HepG2 (cell line): ENCODE measurements at regions not wholly inside any gene's neighbourhood (a gene's known extent, or its start where the extent isn't known, plus 50 kb on each side); places are given as distances from the start of the nearest gene placed in this dataset.

Source experiments
- ATAC-seq: fragments of 200-7000 bp; cut with Tn5 transposase; 3 replicates; pipeline ENCODE4 v1.9.1; 2020; ENCODE audit warnings: mild to moderate bottlenecking, moderate library complexity
- BruUV-seq: library from RNA; stranded (reverse); fragments of 400-500 nt; replicated peaks from 2 replicates; lab custom pipeline; 2021; lab: Mats Ljungman, UMichigan
- CTCF ChIA-PET: fragments of 300-600 bp; formaldehyde crosslinking; extraction: SDS; loops from one replicate; lab custom pipeline; 2021; ENCODE audit warnings: low total read pairs, inconsistent platforms, low intra/inter-chr PET ratio; lab: Yijun Ruan, JAX
- POLR2A ChIA-PET: fragments of 350-600 bp; sonication (Branson Sonifier 250); formaldehyde crosslinking; loops from one replicate; lab custom pipeline; 2020; ENCODE audit warnings: antibody characterized with exemption, inconsistent platforms; lab: Yijun Ruan, JAX
- DNase-seq: peaks from one replicate; pipeline ENCODE4 v3.0.0-alpha.2; 2015; ENCODE audit warnings: low spot score
- FAIRE-seq: peaks from 3 replicates; lab custom pipeline; 2011; peaks lifted over from hg19 to GRCh38; lab: Jason Lieb, UNC
- H2AFZ ChIP-seq: one replicate; pipeline ENCODE4 v1.6.1; 2011; ENCODE audit warnings: low read length, inconsistent platforms
- H3K27ac ChIP-seq: fragments of 300-600 bp; 3 replicates; pipeline ENCODE4 v1.8.0; 2011; ENCODE audit warnings: mixed run types, mild to moderate bottlenecking, mixed read lengths, low read length, inconsistent platforms; ENCODE audit not compliant: insufficient read depth; ENCODE audit errors: extremely low read length
- H3K27me3 ChIP-seq, 2 experiments: fragments of 200-600 bp in 1 of 2; 2 replicates in 1 of 2; 3 replicates in 1 of 2; pipeline versions ENCODE4 v1.6.0 to v1.8.0; 2011; ENCODE audit warnings: low read length in 2 of 2, mild to moderate bottlenecking in 2 of 2, moderate library complexity in 2 of 2, inconsistent platforms in 1 of 2; ENCODE audit not compliant: insufficient read depth in 2 of 2, control insufficient read depth in 1 of 2
- H3K36me3 ChIP-seq, 2 experiments: fragments of 200-600 bp in 1 of 2; replicated peaks in 1 of 2; 2 replicates in 1 of 2; 3 replicates in 1 of 2; pipeline versions ENCODE4 v1.5.1 to v1.8.0; 2011; ENCODE audit warnings: low read length in 2 of 2, inconsistent platforms in 1 of 2; ENCODE audit not compliant: insufficient read depth in 2 of 2, control insufficient read depth in 1 of 2
- H3K4me1 ChIP-seq: 2 replicates; pipeline ENCODE4 v1.5.1; 2012; ENCODE audit warnings: low read length, inconsistent platforms; ENCODE audit not compliant: insufficient read depth
- H3K4me2 ChIP-seq: 2 replicates; pipeline ENCODE4 v1.6.0; 2011; ENCODE audit warnings: low read depth, low read length, inconsistent platforms
- H3K4me3 ChIP-seq, 3 experiments: fragments of 200-600 bp in 1 of 3; sonication (generic), shearing (Covaris generic) in 1 of 3; replicated peaks in 1 of 3; 2 replicates each; pipeline ENCODE4 v1.5.1; 2011 to 2016; ENCODE audit warnings: low read length in 3 of 3, inconsistent platforms in 2 of 3, low read depth in 2 of 3, mild to moderate bottlenecking in 2 of 3, control low read depth in 1 of 3, mixed read lengths in 1 of 3; ENCODE audit not compliant: insufficient read depth in 1 of 3
- H3K79me2 ChIP-seq: one replicate; pipeline ENCODE4 v1.6.1; 2011; ENCODE audit warnings: low read length, inconsistent platforms; ENCODE audit not compliant: insufficient read depth
- H3K9ac ChIP-seq: 2 replicates; pipeline ENCODE4 v1.6.0; 2011; ENCODE audit warnings: mild to moderate bottlenecking, low read depth, low read length, inconsistent platforms; ENCODE audit not compliant: insufficient read depth
- H3K9me3 ChIP-seq: 2 replicates; pipeline ENCODE4 v1.5.1; 2012; ENCODE audit warnings: mild to moderate bottlenecking, low read length
- H4K20me1 ChIP-seq: 2 replicates; pipeline ENCODE4 v1.6.0; 2011; ENCODE audit warnings: inconsistent platforms, mild to moderate bottlenecking, low read length, moderate library complexity; ENCODE audit not compliant: insufficient read depth
- HMGXB3 ChIP-seq: sonication (generic); formaldehyde crosslinking; IDR thresholded peaks from 2 replicates; pipeline ENCODE4 v1.4.0; 2020; ENCODE audit warnings: missing genetic modification reagents, borderline replicate concordance
- RNF2 ChIP-seq: fragments of 450-650 bp; conservative IDR thresholded peaks from 2 replicates; pipeline ENCODE4 v1.6.1; 2016; ENCODE audit warnings: low read depth
- SMAD9 ChIP-seq: sonication (generic); formaldehyde crosslinking; IDR thresholded peaks from 2 replicates; pipeline ENCODE4 v1.5.1; 2020; ENCODE audit warnings: mild to moderate bottlenecking, missing genetic modification reagents
- ZNF280D ChIP-seq: sonication (generic); formaldehyde crosslinking; IDR thresholded peaks from 2 replicates; pipeline ENCODE4 v1.5.1; 2020; ENCODE audit warnings: mild to moderate bottlenecking, missing genetic modification reagents
- ZNF883 ChIP-seq: sonication (generic); formaldehyde crosslinking; IDR thresholded peaks from 2 replicates; pipeline ENCODE4 v1.5.1; 2020; ENCODE audit warnings: mild to moderate bottlenecking, missing genetic modification reagents; ENCODE audit errors: not compliant biosample characterization
- WGBS: methylation state at CpG from one replicate; pipeline ENCODE4 v1.1.6; 2017; ENCODE audit warnings: low lambda C conversion rate; 5-methylcytosine and 5-hydroxymethylcytosine counted together
- in situ Hi-C: cut with HindIII; loops from 2 replicates; pipeline ENCODE4 v1.10.0; 2017; ENCODE audit warnings: low pct_unique_long_range_greater_than_20kb; ENCODE audit not compliant: extremely low pct_ligation_motif_present
- intact Hi-C: fragments of 100-400 bp; cut with micrococcal nuclease; formaldehyde crosslinking; loops from one replicate; pipeline ENCODE4 v1.10.0; 2022; ENCODE audit not compliant: unreplicated experiment

GRCh38 chr3:45319231-45319995 lies 69.0 kb upstream of the LARS2 start:
- peaks cover 3 to 32% of the 10 kb centered on the region in 2 experiments for H3K27me3 ChIP-seq
- in situ Hi-C loops (no loop called here), intact Hi-C loops (no loop called here)
- ATAC-seq (no peak), FAIRE-seq (no peak), DNase-seq (no peak)
- no peaks in the 10 kb centered on the region for H3K79me2 ChIP-seq
- H3K9ac ChIP-seq: no peak overlapping the region
- no TSS peak for BruUV-seq
- no peak for TF ChIP-seq RNF2
- no peak for TF ChIP-seq HMGXB3 (CRISPR knock-in tag)
- no peak for TF ChIP-seq SMAD9 (CRISPR knock-in tag)
- no peak for TF ChIP-seq ZNF280D (CRISPR knock-in tag)
- no peak for TF ChIP-seq ZNF883
- no peaks in the 10 kb centered on the region for H3K9me3 ChIP-seq
- no peaks in the 10 kb centered on the region for H4K20me1 ChIP-seq
- no peaks in the 10 kb centered on the region for H3K36me3 ChIP-seq
- no peak overlapping the region for H2AFZ ChIP-seq
- no peaks in the 10 kb centered on the region for H3K4me1 ChIP-seq
- WGBS: 25% methylated on average over 9 of the region's 10 CpGs
- no peak overlapping the region for H3K27ac ChIP-seq
- CTCF ChIA-PET: no interaction called here
- POLR2A ChIA-PET: no interaction called here
- no peak overlapping the region for H3K4me3 ChIP-seq
- no peak overlapping the region for H3K4me2 ChIP-seq
